ENCODE measurements at regions not wholly inside any gene's neighbourhood (a gene's known extent, or its start where the extent isn't known, plus 50 kb on each side); places are given as distances from the start of the nearest gene placed in this dataset.

DNA sequence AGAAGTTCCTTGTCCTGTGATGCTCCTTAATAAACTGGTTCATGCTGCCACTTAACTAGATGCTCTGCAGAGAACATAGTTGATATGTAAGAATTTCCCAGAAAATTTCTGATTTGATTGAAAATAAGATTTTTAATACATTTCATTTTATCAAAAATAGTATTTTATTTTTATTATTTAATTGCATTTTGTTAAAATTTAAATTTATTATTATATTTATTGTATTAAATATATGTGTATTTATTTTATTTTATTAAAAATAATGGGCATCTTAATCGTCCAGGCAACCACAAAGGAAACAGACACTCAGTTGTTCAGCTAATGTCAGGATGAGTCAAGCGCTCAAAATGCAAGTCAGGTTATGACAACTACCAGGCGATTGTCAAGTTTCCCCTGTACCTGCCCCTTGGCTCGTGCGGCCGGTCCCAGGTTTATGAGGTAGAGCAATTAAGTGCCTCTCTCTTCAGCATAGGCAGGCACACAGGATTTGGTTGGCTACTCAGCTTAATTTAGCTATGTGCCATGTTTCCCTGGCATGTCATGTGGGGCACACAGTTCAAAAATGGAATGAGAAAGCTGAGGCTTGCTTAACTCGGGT, 361.2 kb downstream of the RND3 start:
- TF ChIP-seq CTCF (IDR thresholded peaks at IDR 0.05), result no peak
- no peaks in the 10 kb centered on the region for H3K9me3 ChIP-seq
- no peaks in the 10 kb centered on the region for H3K36me3 ChIP-seq
- no peak for DNase-seq (ENCODE audit: low spot score in 2 of 2)
- no peak overlapping the region for H3K27ac ChIP-seq
- H3K4me3 ChIP-seq, result no peak overlapping the region
- intact Hi-C loops (cut with DNase I), result no loop called here
- H3K27me3 ChIP-seq, result no peaks in the 10 kb centered on the region
- no peaks in the 10 kb centered on the region for H3K4me1 ChIP-seq

DNA sequence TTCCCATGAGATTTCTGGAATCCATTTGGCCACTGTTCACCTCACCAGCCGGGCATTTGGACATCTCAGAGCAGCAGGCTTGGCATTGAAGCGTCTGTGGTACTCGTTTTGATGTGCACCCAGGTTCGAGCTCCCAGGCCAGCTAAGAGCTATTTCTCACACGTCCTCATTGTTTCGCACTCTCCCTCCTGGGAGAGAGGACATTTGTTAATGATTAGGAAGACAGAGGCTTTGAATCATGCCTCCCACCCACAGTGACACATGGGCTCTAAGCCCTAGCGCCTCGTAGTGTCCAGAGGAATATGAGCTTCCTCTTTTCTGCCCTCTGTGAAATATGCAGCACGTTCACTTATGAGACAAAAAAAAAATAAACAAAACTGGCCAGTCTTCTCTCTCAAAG, 361.8 kb downstream of the RND3 start:
- Histone ChIP-seq H3K4me1 (no peaks in the 10 kb centered on the region), H3K36me3 (no peaks in the 10 kb centered on the region), H3K9me3 (no peaks in the 10 kb centered on the region), H3K4me3 (no peak overlapping the region), H3K27me3 (no peaks in the 10 kb centered on the region), H3K27ac (no peak overlapping the region)
- intact Hi-C loops (cut with DNase I), result no loop called here
- no peak for TF ChIP-seq CTCF (IDR thresholded peaks at IDR 0.05)
- DNase-seq (ENCODE audit: low spot score in 2 of 2), result no peak

DNA sequence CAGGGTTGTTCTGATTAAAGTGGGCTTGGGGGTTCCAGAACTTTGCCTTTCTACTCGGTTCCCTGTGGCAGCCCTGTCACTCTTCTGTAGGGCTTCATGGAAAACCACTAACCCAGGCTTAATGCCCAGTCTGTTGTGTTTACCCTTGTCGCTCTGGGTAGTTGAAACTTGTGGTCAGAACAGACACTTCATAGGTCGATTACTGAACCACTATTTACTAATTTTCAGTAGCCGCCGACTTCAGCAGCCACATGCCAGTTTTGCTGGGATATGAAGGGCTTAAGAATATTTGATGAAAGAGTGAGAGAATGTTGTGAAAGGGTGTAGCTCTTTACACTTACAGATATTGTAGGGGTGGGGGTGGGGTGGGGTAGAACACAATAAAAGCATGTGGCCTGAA, 362.3 kb downstream of the RND3 start:
- TF ChIP-seq CTCF (IDR thresholded peaks at IDR 0.05), result no peak

GRCh38 chr2:150124739-150125138, 362.7 kb downstream of the RND3 start:
- Histone ChIP-seq H3K9me3 (no peaks in the 10 kb centered on the region), H3K27ac (no peak overlapping the region), H3K4me3 (no peak overlapping the region), H3K4me1 (no peaks in the 10 kb centered on the region), H3K36me3 (no peaks in the 10 kb centered on the region), H3K27me3 (no peaks in the 10 kb centered on the region)
- no peak for DNase-seq (ENCODE audit: low spot score in 2 of 2)
- intact Hi-C loops (cut with DNase I), result no loop called here
- TF ChIP-seq CTCF (IDR thresholded peaks at IDR 0.05), result no peak

More for the DNA sequence above, 362.3 kb downstream of the RND3 start:
- Histone ChIP-seq H3K4me3 (no peak overlapping the region), H3K36me3 (no peaks in the 10 kb centered on the region), H3K4me1 (no peaks in the 10 kb centered on the region), H3K9me3 (no peaks in the 10 kb centered on the region), H3K27ac (no peak overlapping the region), H3K27me3 (no peaks in the 10 kb centered on the region)
- intact Hi-C loops (cut with DNase I), result no loop called here
- DNase-seq (ENCODE audit: low spot score in 2 of 2), result no peak

- intact Hi-C loops (cut with DNase I), result no loop called here
- DNase-seq (ENCODE audit: low spot score in 2 of 2), result no peak
- no peaks in the 10 kb centered on the region for H3K9me3 ChIP-seq
- no peak overlapping the region for H3K27ac ChIP-seq
- TF ChIP-seq CTCF (IDR thresholded peaks at IDR 0.05), result no peak
- H3K4me1 ChIP-seq, result no peaks in the 10 kb centered on the region
- H3K36me3 ChIP-seq, result no peaks in the 10 kb centered on the region
- no peak overlapping the region for H3K4me3 ChIP-seq
- no peaks in the 10 kb centered on the region for H3K27me3 ChIP-seq
Observed at GRCh38 chr2:150122871-150123613, 364.4 kb downstream of the RND3 start.
